Esophagus squamous epithelium (tissue), 5 donors: ENCODE measurements at regions not wholly inside any gene's neighbourhood (a gene's known extent, or its start where the extent isn't known, plus 50 kb on each side); places are given as distances from the start of the nearest gene placed in this dataset.

Experiments used
- DNase-seq: peaks from one replicate; lab custom pipeline; 2025; lab: John Stamatoyannopoulos, UW
- H3K27ac ChIP-seq, 4 donors: fragments of 200-600 bp; sonication (generic); one replicate each; pipeline ENCODE4 v1.5.1; 2016 to 2019; ENCODE audit warnings: mild to moderate bottlenecking in 1 of 4
- H3K27me3 ChIP-seq, 4 donors: fragments of 200-600 bp; sonication (generic); 1 replicate in 3 of 4; 2 replicates in 1 of 4; pipeline versions ENCODE4 v1.5.1 to v1.6.0; 2017 to 2021; ENCODE audit warnings: antibody characterized with exemption in 1 of 4
- H3K36me3 ChIP-seq, 3 donors: fragments of 200-600 bp; sonication (generic); one replicate each; pipeline ENCODE4 v1.5.1; 2016 to 2019
- H3K4me1 ChIP-seq, 3 donors: fragments of 200-600 bp; sonication (generic); one replicate each; pipeline ENCODE4 v1.5.1; 2017 to 2019
- H3K4me3 ChIP-seq, 4 donors: fragments of 200-600 bp; sonication (generic); 1 replicate in 3 of 4; 2 replicates in 1 of 4; pipeline ENCODE4 v1.5.1; 2016 to 2019; ENCODE audit warnings: mild to moderate bottlenecking in 2 of 4, moderate library complexity in 1 of 4
- H3K9me3 ChIP-seq, 3 donors: fragments of 200-600 bp; sonication (generic); one replicate each; pipeline ENCODE4 v1.5.1; 2016 to 2019
- CTCF ChIP-seq, 6 experiments: fragments of 450-650 bp in 4 of 6; fragments of 200-600 bp in 2 of 6; sonication (generic) in 2 of 6; IDR thresholded peaks; one replicate each; pipeline ENCODE4 v1.5.1; 2016 to 2019; ENCODE audit warnings: antibody characterized with exemption in 6 of 6, mild to moderate bottlenecking in 4 of 6, moderate library complexity in 4 of 6
- POLR2A ChIP-seq, 4 donors: fragments of 450-650 bp; IDR thresholded peaks; one replicate each; pipeline ENCODE4 v1.6.1; 2017; ENCODE audit warnings: antibody characterized with exemption in 4 of 4, mild to moderate bottlenecking in 4 of 4, moderate library complexity in 3 of 4
- WGBS, 2 donors: methylation state at CpG; one replicate each; pipeline ENCODE4 v1.1.5; 2018; 5-methylcytosine and 5-hydroxymethylcytosine counted together
- intact Hi-C: fragments of 100-400 bp; cut with DNase I; formaldehyde crosslinking; loops from one replicate; pipeline ENCODE4 v1.15.0; 2022
- donor health status: DM: yes; HTN: yes; CAD: no.

DNA sequence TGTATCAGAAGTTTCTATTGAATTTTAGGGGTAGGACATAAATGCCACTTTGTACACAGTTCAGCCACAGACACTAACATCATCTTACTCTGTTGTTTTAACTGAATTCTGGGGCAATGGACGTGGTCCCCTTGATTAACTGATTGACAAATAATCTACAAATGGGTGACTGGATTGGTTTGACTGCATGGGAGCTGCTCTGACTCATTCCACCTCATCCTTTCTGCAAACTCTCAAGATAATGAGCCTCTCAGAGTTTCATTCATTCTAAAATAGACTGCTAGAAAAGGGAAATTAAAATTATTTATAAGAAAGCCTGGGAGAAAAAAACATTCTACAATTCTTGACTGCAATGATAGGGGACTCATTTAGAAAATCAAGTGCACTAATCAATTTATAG is 570.4 kb upstream of the SEL1L start:
- Histone ChIP-seq H3K4me1 (no peaks in the 10 kb centered on the region), H3K4me3 (no peak overlapping the region), H3K27ac (no peak overlapping the region), H3K9me3 (no peaks in the 10 kb centered on the region), H3K36me3 (no peaks in the 10 kb centered on the region), H3K27me3 (no peaks in the 10 kb centered on the region)
- intact Hi-C loops: no loop called here
- no peak for DNase-seq
- TF ChIP-seq POLR2A (IDR thresholded peaks at IDR 0.05): no peak
- TF ChIP-seq CTCF (IDR thresholded peaks at IDR 0.05): no peak
- 19 to 31% methylated on average over 1 of the region's 1 CpG for WGBS, 2 donors

- Histone ChIP-seq H3K4me3 (no peak overlapping the region), H3K27me3 (no peaks in the 10 kb centered on the region), H3K9me3 (no peaks in the 10 kb centered on the region), H3K36me3 (no peaks in the 10 kb centered on the region), H3K27ac (no peak overlapping the region), H3K4me1 (no peaks in the 10 kb centered on the region)
- TF ChIP-seq CTCF (IDR thresholded peaks at IDR 0.05): no peak
- TF ChIP-seq POLR2A (IDR thresholded peaks at IDR 0.05): no peak
- 18 to 22% methylated on average over 1 of the region's 1 CpG for WGBS, 2 donors
- intact Hi-C loops: no loop called here
- DNase-seq: no peak
Observed at GRCh38 chr14:82112210-82112839, 578.7 kb upstream of the SEL1L start.

- 69 to 71% methylated on average over 2 of the region's 2 CpGs for WGBS, 2 donors
- H3K36me3 ChIP-seq: no peaks in the 10 kb centered on the region
- no peak for DNase-seq
- no peaks in the 10 kb centered on the region for H3K27me3 ChIP-seq
- no peak for TF ChIP-seq POLR2A (IDR thresholded peaks at IDR 0.05)
- TF ChIP-seq CTCF (IDR thresholded peaks at IDR 0.05): no peak
- intact Hi-C loops: no loop called here
- no peak overlapping the region for H3K27ac ChIP-seq
- H3K4me1 ChIP-seq: no peaks in the 10 kb centered on the region
- no peaks in the 10 kb centered on the region for H3K9me3 ChIP-seq
- H3K4me3 ChIP-seq: no peak overlapping the region
Observed at GRCh38 chr14:82113007-82113406, 579.4 kb upstream of the SEL1L start.

- no peaks in the 10 kb centered on the region for H3K4me1 ChIP-seq
- intact Hi-C loops: no loop called here
- no peak for DNase-seq
- H3K27ac ChIP-seq: no peak overlapping the region
- no peaks in the 10 kb centered on the region for H3K36me3 ChIP-seq
- H3K27me3 ChIP-seq: no peaks in the 10 kb centered on the region
- no peaks in the 10 kb centered on the region for H3K9me3 ChIP-seq
- WGBS, 2 donors: 57 to 61% methylated on average over 1 of the region's 1 CpG
- no peak for TF ChIP-seq CTCF (IDR thresholded peaks at IDR 0.05)
- no peak for TF ChIP-seq POLR2A (IDR thresholded peaks at IDR 0.05)
- H3K4me3 ChIP-seq: no peak overlapping the region
Observed at GRCh38 chr14:82113710-82114109, 580.1 kb upstream of the SEL1L start.

DNA sequence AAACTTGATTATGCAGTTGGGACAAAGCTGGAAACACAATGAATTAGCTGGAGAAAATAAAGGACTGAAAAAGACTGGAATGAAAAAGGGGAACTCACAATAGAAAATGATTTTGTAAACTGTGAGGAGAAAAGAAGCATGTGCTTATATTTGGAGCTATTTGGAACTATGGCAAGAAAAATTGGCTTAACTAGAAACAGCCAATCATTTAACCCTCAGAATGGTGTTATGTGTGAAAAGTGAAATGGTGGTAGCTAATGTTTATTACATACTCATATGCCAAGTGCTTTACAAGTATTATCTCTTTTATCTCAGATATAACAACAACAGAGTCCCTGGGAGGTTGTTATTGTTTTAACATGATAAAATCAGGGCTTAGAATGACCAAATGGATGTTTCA is 583.1 kb upstream of the SEL1L start:
- DNase-seq: no peak
- intact Hi-C loops: no loop called here
- Histone ChIP-seq H3K27ac (no peak overlapping the region), H3K4me1 (no peaks in the 10 kb centered on the region), H3K9me3 (no peaks in the 10 kb centered on the region), H3K4me3 (no peak overlapping the region), H3K36me3 (no peaks in the 10 kb centered on the region), H3K27me3 (no peaks in the 10 kb centered on the region)
- no peak for TF ChIP-seq CTCF (IDR thresholded peaks at IDR 0.05)
- TF ChIP-seq POLR2A (IDR thresholded peaks at IDR 0.05): no peak
